Epithelial cell of proximal tubule (primary cell): ENCODE measurements at regions not wholly inside any gene's neighbourhood (a gene's known extent, or its start where the extent isn't known, plus 50 kb on each side); places are given as distances from the start of the nearest gene placed in this dataset.
"Not testable (repeated sequence)": the region's sequence is repeated elsewhere in the genome, so short reads cannot be mapped to it uniquely, and the experiment has no call there.

Experiments used
- DNase-seq: peaks from one replicate; pipeline ENCODE4 v3.0.0-alpha.2; 2011; ENCODE audit warnings: low read depth
- H3K4me3 ChIP-seq: 2 replicates; pipeline ENCODE4 v1.5.1; 2011; ENCODE audit warnings: low read depth, mild to moderate bottlenecking, low read length
- TF ChIP-seq, protein P1 (sequence below): conservative IDR thresholded peaks from 2 replicates; pipeline ENCODE4 v1.5.1; 2012; ENCODE audit warnings: low read depth, mild to moderate bottlenecking, low read length

DNA sequence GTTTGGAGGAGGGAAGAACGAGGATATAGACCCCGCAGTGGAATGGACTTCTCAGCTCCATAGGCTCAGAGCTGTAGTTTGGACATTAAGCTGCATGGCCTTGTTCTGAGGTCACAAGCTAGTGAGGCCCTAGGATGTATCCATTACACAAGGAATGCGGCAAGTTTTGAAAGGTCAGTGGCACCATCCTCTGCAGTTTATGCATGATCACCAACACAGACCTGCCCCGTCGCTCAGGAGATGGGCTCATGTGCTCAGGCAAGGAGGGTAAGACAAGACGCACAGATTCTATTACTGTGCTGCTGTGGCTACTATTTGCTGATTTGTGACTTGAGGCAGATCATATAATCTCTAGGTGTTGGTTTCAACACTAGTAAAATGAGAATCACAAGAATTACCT, 110.9 kb downstream of the FAM161A start:
- H3K4me3 ChIP-seq, result no peak overlapping the region
- DNase-seq, result no peak
- TF ChIP-seq, protein P1, sequence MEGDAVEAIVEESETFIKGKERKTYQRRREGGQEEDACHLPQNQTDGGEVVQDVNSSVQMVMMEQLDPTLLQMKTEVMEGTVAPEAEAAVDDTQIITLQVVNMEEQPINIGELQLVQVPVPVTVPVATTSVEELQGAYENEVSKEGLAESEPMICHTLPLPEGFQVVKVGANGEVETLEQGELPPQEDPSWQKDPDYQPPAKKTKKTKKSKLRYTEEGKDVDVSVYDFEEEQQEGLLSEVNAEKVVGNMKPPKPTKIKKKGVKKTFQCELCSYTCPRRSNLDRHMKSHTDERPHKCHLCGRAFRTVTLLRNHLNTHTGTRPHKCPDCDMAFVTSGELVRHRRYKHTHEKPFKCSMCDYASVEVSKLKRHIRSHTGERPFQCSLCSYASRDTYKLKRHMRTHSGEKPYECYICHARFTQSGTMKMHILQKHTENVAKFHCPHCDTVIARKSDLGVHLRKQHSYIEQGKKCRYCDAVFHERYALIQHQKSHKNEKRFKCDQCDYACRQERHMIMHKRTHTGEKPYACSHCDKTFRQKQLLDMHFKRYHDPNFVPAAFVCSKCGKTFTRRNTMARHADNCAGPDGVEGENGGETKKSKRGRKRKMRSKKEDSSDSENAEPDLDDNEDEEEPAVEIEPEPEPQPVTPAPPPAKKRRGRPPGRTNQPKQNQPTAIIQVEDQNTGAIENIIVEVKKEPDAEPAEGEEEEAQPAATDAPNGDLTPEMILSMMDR, result no peak

DNA sequence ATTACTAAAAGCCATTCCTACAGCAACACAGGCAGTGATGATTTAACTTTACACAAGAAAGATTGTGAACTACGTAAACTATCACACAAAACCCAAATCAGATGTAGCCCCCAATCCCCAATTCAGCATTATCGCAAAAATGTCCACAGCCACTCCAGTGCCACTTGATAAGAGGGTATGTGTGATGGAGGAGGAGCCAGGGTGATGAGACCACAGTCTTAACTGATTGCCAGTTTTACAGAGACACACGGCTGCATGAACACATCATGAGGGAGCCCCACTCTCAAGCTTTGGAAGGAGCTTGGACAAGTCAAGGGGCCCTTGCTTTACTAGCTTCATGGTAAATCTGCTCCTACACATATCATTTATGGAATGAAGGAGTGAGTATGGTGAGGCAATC, 116.0 kb downstream of the FAM161A start:
- no peak for DNase-seq
- TF ChIP-seq, protein P1, result no peak

DNA sequence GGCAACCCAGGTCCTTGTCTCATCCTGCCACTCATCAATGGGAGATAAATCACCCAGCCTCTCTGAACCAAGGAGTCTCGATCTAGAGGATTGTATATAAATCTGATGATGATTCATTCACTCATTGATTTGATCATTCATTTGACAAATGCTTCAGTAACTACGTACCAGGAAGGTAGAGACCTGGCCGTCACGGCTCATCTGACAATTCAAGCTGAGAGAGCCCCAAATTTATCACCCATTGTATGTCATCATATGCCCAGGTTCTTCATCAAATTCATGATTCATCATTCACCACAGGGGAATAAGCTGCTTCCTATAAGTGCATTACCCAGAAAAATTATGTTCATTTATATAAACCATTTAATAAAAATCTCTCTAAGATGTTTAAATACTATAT, 116.9 kb downstream of the FAM161A start:
- TF ChIP-seq, protein P1, result no peak
- no peak for DNase-seq
- no peak overlapping the region for H3K4me3 ChIP-seq

More for the DNA sequence above, 116.0 kb downstream of the FAM161A start:
- H3K4me3 ChIP-seq, result no peak overlapping the region

DNA sequence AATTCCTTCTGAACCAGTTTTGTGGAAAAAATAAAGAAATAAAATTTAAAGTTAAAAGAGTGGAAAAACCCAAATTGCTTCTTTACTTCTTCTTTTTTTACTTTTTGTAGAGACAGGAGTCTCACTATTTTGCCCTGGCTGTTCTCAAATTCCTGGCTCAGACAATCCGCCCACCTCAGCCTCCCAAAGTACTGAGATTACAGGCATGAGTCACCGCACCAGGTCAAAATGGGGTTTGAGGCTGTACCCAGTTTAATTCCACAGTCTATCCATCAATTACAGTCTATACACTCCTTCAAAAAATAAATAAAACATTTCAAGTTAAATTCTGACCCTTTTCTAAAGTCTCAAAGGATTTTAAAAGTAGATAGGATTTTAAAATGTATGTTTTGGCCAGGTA, 120.3 kb downstream of the FAM161A start:
- DNase-seq, result no peak
- TF ChIP-seq, protein P1, result no peak

DNA sequence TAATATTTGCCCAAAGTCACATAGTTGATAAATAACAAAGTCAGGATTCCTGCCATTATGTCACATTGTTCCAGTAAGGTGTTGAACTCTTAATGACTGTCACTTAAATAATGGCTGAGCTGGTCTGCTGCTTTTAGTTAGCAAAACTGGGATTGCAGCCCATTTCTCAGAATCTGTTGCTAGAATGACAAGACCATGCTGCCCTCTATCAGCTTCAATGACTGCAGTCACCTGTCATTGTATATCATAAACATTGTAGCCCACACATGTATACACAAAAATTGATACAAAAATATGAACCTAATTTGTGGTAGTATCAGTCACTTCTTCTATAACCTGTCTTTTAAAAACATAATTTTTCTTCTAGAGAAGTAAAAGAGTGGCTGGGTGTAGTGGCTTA, 121.1 kb downstream of the FAM161A start:
- H3K4me3 ChIP-seq, result no peak overlapping the region
- TF ChIP-seq, protein P1, result no peak
- no peak for DNase-seq

More for the DNA sequence above, 120.3 kb downstream of the FAM161A start:
- H3K4me3 ChIP-seq, result no peak overlapping the region

DNA sequence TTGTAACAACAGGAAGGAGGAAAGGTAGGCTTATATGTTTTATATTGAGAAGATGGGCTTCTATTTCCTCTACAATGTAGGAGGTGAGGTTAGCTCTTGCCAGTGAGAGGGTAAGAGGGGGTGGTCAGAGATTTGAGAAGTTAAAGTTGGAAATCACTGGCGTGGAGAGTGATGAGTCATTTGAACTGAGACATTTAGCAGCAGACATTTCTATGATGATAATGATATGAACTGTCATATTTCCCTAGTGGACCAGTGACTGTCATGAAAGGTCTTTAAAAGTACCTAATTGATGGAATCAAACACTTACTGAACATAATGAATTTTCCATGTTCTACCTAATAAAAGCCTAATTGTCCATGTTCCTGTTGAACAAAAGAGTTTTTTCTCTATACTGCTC, 126.1 kb downstream of the FAM161A start:
- TF ChIP-seq, protein P1, result no peak
- DNase-seq, result no peak
- H3K4me3 ChIP-seq, result no peak overlapping the region

DNA sequence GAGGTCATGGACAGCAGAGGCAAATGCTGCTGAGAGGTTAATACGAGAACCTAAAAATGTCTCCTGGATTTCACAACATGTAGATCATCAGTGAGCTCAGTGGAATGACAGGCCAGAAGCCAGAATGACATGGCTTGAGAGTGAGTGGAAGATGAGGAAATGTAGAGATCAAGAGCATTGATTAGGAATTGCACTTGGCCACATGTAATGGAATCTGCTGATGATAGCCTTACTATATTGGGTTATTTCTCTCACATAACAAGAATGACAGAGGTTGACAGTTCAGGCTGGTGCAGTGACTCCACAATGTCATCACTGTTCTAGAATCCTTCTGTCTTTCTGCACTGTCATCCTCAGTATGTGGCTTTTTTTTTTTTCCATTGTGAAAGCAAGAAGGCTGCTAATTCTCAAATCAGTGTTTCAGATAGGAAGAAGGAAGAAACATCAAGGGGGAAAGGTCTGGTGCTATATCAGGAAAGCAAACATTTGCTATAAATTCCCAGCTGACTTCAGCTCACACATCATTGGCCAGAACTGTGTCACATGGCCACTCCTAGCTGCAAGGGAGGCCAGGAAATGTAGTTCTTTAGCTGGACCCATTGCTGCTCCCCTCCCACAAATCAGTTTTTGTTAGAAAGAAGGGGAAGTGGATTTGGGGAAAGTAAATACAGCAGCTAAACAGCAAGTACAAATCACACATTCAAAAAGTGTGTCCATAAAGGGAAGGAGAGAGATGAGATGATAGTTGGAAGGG, 127.2 kb downstream of the FAM161A start:
- TF ChIP-seq, protein P1, result no peak
- DNase-seq, result no peak
- no peak overlapping the region for H3K4me3 ChIP-seq

DNA sequence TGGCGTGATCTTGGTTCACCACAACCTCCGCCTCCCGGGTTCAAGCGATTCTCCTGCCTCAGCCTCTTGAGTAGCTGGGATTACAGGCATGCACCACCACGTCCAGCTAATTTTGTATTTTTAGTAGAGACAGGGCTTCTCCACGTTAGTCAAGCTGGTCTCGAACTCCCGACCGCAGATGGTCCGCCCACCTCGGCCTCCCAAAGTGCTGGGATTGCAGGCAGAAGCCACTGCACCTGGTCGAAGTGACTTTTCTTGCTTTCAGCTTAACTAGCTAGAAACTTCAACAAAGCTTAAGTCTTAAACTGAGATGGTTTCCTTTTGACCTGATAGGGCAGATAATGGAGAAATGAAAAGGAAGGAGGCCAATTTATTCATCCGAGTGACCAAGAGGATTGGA, 130.5 kb downstream of the FAM161A start:
- not testable (repeated sequence) for DNase-seq, H3K4me3 ChIP-seq
